Loucy (cell line): ENCODE measurements at regions not wholly inside any gene's neighbourhood (a gene's known extent, or its start where the extent isn't known, plus 50 kb on each side); places are given as distances from the start of the nearest gene placed in this dataset.

Experiments used
- H2AFZ ChIP-seq: fragments of 200-600 bp; sonication (generic); 2 replicates; pipeline ENCODE4 v1.6.0; 2016; ENCODE audit warnings: antibody characterized with exemption, mild to moderate bottlenecking, low read length, moderate library complexity
- H3F3A ChIP-seq: fragments of 200-600 bp; 2 replicates; pipeline ENCODE4 v1.6.0; 2016; ENCODE audit warnings: antibody characterized with exemption, low read depth, mild to moderate bottlenecking
- H3K27me3 ChIP-seq: fragments of 200-600 bp; sonication (generic); 2 replicates; pipeline ENCODE4 v1.6.1; 2014; ENCODE audit warnings: low read length, mild to moderate bottlenecking; ENCODE audit not compliant: insufficient read depth, poor library complexity, severe bottlenecking
- H3K36me3 ChIP-seq: fragments of 200-600 bp; sonication (generic); 2 replicates; pipeline ENCODE4 v1.6.1; 2016; ENCODE audit warnings: low read length; ENCODE audit not compliant: insufficient read depth
- H3K4me1 ChIP-seq: fragments of 200-600 bp; sonication (generic); 2 replicates; pipeline ENCODE4 v1.5.1; 2014; ENCODE audit warnings: low read length, mild to moderate bottlenecking; ENCODE audit not compliant: insufficient read depth, poor library complexity, severe bottlenecking
- H3K4me2 ChIP-seq: fragments of 200-600 bp; sonication (generic); 2 replicates; pipeline ENCODE4 v1.6.0; 2014; ENCODE audit warnings: antibody characterized with exemption, low read length, low read depth, mild to moderate bottlenecking; ENCODE audit not compliant: poor library complexity, severe bottlenecking
- H3K4me3 ChIP-seq: fragments of 200-600 bp; sonication (generic); 2 replicates; pipeline ENCODE4 v1.5.1; 2014; ENCODE audit warnings: low read length, mild to moderate bottlenecking, mixed read lengths; ENCODE audit not compliant: poor library complexity, severe bottlenecking
- H3K79me2 ChIP-seq: fragments of 200-600 bp; sonication (generic); 2 replicates; pipeline ENCODE4 v1.6.1; 2014; ENCODE audit warnings: low read length; ENCODE audit not compliant: insufficient read depth
- H3K9ac ChIP-seq: fragments of 200-600 bp; sonication (generic); 2 replicates; pipeline ENCODE4 v1.6.0; 2014; ENCODE audit warnings: mild to moderate bottlenecking, low read depth, low read length, moderate library complexity; ENCODE audit not compliant: poor library complexity, severe bottlenecking
- H3K9me2 ChIP-seq: fragments of 200-600 bp; sonication (generic); replicated peaks from 2 replicates; pipeline ENCODE4 v1.6.1; 2016; ENCODE audit warnings: low read depth, low read length, mixed read lengths
- H3K9me3 ChIP-seq: fragments of 200-600 bp; sonication (generic); 2 replicates; pipeline ENCODE4 v1.6.1; 2014; ENCODE audit warnings: mild to moderate bottlenecking, antibody characterized with exemption, low read length, low read depth; ENCODE audit not compliant: insufficient read depth
- H4K20me1 ChIP-seq: fragments of 200-600 bp; sonication (generic); 2 replicates; pipeline ENCODE4 v1.6.0; 2014; ENCODE audit warnings: antibody characterized with exemption, low read length, mild to moderate bottlenecking; ENCODE audit not compliant: insufficient read depth, poor library complexity, severe bottlenecking
- EZH2phosphoT487 ChIP-seq: fragments of 200-600 bp; IDR thresholded peaks from 2 replicates; pipeline ENCODE4 v1.6.1; 2018; ENCODE audit warnings: antibody characterized with exemption, mild to moderate bottlenecking, moderate library complexity, borderline replicate concordance
- TF ChIP-seq, protein P1 (sequence below): fragments of 200-600 bp; sonication (generic); conservative IDR thresholded peaks from 2 replicates; pipeline ENCODE4 v1.5.1; 2014; ENCODE audit warnings: mild to moderate bottlenecking, antibody characterized with exemption, low read length

DNA sequence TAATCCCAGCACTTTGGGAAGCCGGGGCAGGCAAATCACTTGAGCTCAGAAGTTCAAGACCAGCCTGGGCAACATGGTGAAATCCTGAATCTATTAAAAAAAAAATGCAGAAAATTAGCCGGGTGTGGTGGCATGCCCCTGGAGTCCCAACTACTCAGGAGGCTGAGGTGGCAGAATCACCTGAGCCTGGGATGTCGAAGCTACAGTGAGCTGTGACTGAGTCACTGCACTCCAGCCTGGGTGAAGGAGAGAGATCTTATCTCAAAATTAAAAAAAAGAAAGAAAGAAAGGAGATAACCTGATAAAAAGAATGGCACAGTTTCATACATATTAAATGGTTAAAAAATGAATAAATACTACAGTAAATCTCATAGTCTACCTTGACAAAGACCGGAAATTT lies 123.6 kb upstream of the TNFAIP3 start:
- Histone ChIP-seq H3K4me3 (no peak overlapping the region), H3K4me1 (peaks cover 48% of the 10 kb centered on the region), H3K4me2 (peak overlapping the region; percentile 62), H3K9me2 (no peaks in the 10 kb centered on the region), H3F3A (peaks cover 4% of the 10 kb centered on the region; the same call in 1 of the 2 replicates), H3K36me3 (no peaks in the 10 kb centered on the region), H3K9ac (no peak overlapping the region), H3K79me2 (no peaks in the 10 kb centered on the region), H4K20me1 (no peaks in the 10 kb centered on the region), H3K9me3 (no peaks in the 10 kb centered on the region), H3K27me3 (no peaks in the 10 kb centered on the region), H2AFZ (no peak overlapping the region)
- TF ChIP-seq EZH2phosphoT487, result no peak
- TF ChIP-seq, protein P1, sequence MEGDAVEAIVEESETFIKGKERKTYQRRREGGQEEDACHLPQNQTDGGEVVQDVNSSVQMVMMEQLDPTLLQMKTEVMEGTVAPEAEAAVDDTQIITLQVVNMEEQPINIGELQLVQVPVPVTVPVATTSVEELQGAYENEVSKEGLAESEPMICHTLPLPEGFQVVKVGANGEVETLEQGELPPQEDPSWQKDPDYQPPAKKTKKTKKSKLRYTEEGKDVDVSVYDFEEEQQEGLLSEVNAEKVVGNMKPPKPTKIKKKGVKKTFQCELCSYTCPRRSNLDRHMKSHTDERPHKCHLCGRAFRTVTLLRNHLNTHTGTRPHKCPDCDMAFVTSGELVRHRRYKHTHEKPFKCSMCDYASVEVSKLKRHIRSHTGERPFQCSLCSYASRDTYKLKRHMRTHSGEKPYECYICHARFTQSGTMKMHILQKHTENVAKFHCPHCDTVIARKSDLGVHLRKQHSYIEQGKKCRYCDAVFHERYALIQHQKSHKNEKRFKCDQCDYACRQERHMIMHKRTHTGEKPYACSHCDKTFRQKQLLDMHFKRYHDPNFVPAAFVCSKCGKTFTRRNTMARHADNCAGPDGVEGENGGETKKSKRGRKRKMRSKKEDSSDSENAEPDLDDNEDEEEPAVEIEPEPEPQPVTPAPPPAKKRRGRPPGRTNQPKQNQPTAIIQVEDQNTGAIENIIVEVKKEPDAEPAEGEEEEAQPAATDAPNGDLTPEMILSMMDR, result no peak

DNA sequence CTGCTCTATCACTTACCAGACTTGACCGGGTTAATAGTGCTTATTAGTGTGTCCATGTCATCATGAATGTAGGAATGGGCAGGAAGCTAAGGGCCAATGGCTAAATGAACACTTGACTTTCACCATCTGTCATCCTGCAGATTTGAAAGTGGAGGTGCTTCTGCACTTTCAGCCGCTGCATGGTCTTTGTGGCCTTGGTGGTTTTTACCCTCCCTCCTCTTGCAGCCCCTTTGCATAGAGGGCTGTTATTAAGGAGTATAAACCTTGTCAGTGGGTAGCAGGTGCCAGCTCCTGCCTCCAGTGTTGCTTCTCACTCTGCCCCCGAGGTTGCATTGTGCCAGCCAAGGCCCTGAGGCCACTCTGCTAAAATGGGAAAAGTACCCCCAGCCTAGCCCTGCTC lies 122.2 kb upstream of the TNFAIP3 start:
- Histone ChIP-seq H3K36me3 (no peaks in the 10 kb centered on the region), H3K4me2 (peak overlapping the region; percentile 62), H3K27me3 (no peaks in the 10 kb centered on the region), H3K4me1 (peaks cover 57% of the 10 kb centered on the region), H3K9me3 (no peaks in the 10 kb centered on the region), H4K20me1 (no peaks in the 10 kb centered on the region), H3K9ac (no peak overlapping the region), H3F3A (peaks cover 4% of the 10 kb centered on the region; the same call in 1 of the 2 replicates), H3K9me2 (no peaks in the 10 kb centered on the region), H2AFZ (no peak overlapping the region), H3K79me2 (no peaks in the 10 kb centered on the region), H3K4me3 (peak overlapping the region; percentile 17)
- TF ChIP-seq, protein P1, result no peak
- TF ChIP-seq EZH2phosphoT487, result no peak

DNA sequence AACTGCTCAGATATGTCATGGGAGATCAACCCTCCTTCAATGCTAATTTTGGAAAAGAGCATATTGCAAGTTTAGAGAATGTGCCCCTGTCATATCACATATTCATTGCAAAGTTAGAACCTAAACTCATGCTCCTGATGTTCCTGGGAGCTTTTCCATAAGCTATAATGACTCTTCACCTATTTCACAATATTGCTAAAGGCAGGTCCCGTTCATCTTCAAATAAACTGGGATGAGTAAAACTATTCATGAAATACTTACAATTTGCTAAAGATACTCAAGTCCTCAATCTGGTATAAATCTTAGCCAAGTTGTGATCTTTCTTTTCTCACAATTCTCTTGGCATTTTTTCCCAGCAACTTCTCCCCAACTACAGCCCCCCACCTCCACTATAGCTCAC lies 121.7 kb upstream of the TNFAIP3 start:
- H2AFZ ChIP-seq, result no peak overlapping the region
- H3K27me3 ChIP-seq, result no peaks in the 10 kb centered on the region
- H3K9me2 ChIP-seq, result no peaks in the 10 kb centered on the region
- TF ChIP-seq, protein P1, result no peak
- no peak for TF ChIP-seq EZH2phosphoT487
- H3K4me2 ChIP-seq, result peak overlapping the region; percentile 62
- H3K4me3 ChIP-seq, result peak overlapping the region; percentile 17
- no peak overlapping the region for H3K9ac ChIP-seq
- H3F3A ChIP-seq, result peaks cover 4% of the 10 kb centered on the region; the same call in 1 of the 2 replicates
- H3K9me3 ChIP-seq, result no peaks in the 10 kb centered on the region
- no peaks in the 10 kb centered on the region for H3K79me2 ChIP-seq
- peaks cover 61% of the 10 kb centered on the region for H3K4me1 ChIP-seq
- no peaks in the 10 kb centered on the region for H4K20me1 ChIP-seq
- no peaks in the 10 kb centered on the region for H3K36me3 ChIP-seq
